ENCODE measurements at regions not wholly inside any gene's neighbourhood (a gene's known extent, or its start where the extent isn't known, plus 50 kb on each side); places are given as distances from the start of the nearest gene placed in this dataset.

DNA sequence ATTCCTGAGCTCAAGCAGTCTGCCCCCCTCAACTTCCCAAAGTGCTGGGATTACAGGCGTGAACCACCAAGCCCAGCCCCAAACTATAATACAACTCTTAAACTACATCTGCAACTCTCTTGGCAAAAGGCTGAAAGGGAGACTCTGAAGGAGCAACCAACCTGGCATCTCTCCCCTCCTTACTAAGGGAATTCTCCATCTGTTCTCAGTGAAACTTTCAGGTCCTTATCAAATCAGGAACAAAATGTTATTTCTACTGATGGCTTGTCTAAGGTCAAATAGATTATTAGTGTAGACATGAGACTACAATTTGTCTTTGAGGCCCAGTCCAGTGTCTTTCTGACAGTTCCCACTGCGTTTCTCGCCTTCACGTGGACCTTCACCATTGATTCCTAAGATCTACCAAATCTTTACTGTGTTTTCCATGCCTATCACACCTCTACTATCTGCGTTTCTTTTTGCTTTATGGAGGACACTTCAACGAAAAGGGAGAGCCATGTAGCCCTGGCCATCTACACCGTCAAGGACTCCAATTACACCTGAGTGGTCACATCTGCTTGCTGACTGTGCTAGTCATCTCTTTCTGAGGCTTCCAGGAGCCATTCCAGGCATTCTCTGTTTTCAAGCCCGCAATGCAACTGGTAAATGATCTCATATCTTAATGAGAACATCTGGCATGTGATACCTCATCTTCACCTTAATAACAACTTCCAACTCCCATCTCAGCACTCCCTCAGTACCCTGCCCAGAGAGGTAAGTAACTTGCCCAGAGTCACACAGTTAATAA lies 405.7 kb upstream of the CITED2 start:
- DNase-seq (ENCODE audit: insufficient read length, low spot score, missing footprints) = no peak
- Histone ChIP-seq H3K36me3 (ENCODE audit: insufficient read depth, low read length) (no peaks in the 10 kb centered on the region), H4K20me1 (ENCODE audit: insufficient read depth, low read length) (no peaks in the 10 kb centered on the region), H3K4me2 (ENCODE audit: insufficient read depth, low read length) (no peak overlapping the region), H3K4me1 (ENCODE audit: insufficient read depth, low read length) (peaks cover 5% of the 10 kb centered on the region), H3K79me2 (ENCODE audit: insufficient read depth, low read length) (no peaks in the 10 kb centered on the region), H2AFZ (ENCODE audit: low read length) (no peak overlapping the region), H3K27me3 (ENCODE audit: insufficient read depth, low read length) (no peaks in the 10 kb centered on the region), H3K4me3 (ENCODE audit: insufficient read depth, low read length) (no peak overlapping the region), H3K27ac (ENCODE audit: low read depth, low read length) (no peak overlapping the region), H3K9me3 (ENCODE audit: low read depth, low read length) (peaks cover 5% of the 10 kb centered on the region)
- TF ChIP-seq, protein P1, sequence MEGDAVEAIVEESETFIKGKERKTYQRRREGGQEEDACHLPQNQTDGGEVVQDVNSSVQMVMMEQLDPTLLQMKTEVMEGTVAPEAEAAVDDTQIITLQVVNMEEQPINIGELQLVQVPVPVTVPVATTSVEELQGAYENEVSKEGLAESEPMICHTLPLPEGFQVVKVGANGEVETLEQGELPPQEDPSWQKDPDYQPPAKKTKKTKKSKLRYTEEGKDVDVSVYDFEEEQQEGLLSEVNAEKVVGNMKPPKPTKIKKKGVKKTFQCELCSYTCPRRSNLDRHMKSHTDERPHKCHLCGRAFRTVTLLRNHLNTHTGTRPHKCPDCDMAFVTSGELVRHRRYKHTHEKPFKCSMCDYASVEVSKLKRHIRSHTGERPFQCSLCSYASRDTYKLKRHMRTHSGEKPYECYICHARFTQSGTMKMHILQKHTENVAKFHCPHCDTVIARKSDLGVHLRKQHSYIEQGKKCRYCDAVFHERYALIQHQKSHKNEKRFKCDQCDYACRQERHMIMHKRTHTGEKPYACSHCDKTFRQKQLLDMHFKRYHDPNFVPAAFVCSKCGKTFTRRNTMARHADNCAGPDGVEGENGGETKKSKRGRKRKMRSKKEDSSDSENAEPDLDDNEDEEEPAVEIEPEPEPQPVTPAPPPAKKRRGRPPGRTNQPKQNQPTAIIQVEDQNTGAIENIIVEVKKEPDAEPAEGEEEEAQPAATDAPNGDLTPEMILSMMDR (IDR thresholded peaks at IDR 0.05; ENCODE audit: extremely low read depth, low read depth, low read length) = no peak

DNA sequence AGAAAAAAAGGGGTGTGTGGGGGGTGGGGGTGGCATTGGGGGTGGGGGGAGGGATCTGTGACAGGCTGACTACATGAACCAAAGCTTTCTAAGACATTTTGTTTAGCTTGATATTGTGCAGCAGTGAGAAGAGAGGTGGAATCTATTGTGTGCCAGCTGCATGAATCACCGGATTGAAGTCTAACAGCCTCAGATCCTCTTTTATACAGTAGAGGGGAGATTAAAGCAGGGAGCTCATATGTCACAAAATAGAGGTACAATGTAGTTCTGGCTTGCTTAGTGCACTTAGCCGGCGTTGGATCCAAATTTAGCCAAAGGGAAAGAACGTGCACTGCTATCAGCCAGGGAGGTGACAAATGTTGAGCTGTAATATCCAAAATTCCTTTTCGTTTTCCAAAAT lies 404.2 kb upstream of the CITED2 start:
- Histone ChIP-seq H3K27me3 (ENCODE audit: insufficient read depth, low read length) (no peaks in the 10 kb centered on the region), H4K20me1 (ENCODE audit: insufficient read depth, low read length) (no peaks in the 10 kb centered on the region), H3K4me1 (ENCODE audit: insufficient read depth, low read length) (peaks cover 5% of the 10 kb centered on the region), H3K4me3 (ENCODE audit: insufficient read depth, low read length) (no peak overlapping the region), H3K9me3 (ENCODE audit: low read depth, low read length) (no peaks in the 10 kb centered on the region), H3K79me2 (ENCODE audit: insufficient read depth, low read length) (no peaks in the 10 kb centered on the region), H3K4me2 (ENCODE audit: insufficient read depth, low read length) (no peak overlapping the region), H3K36me3 (ENCODE audit: insufficient read depth, low read length) (no peaks in the 10 kb centered on the region), H2AFZ (ENCODE audit: low read length) (no peak overlapping the region), H3K27ac (ENCODE audit: low read depth, low read length) (no peak overlapping the region)
- DNase-seq (ENCODE audit: insufficient read length, low spot score, missing footprints) = peak; percentile 62
- TF ChIP-seq, protein P1 (IDR thresholded peaks at IDR 0.05; ENCODE audit: extremely low read depth, low read depth, low read length) = no peak

DNA sequence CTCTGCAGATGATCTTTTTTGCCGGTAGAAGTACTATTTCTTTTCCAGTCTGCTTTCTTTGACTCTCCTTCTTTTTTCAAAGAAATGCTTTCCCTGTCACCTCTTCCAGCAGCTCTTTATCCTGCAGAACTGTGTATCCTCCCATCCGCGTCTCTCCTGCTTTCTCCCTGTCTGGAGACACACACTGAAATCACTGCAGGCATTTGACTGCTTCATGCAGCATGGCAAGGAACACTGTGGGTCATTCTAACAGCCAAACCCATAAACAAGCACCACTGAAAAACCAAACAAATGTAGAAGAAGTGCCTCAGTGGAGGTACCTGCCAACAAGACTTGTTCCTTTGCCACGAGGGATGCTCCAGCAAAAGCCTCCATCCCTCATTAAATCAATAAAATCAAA lies 403.7 kb upstream of the CITED2 start:
- Histone ChIP-seq H3K4me1 (ENCODE audit: insufficient read depth, low read length) (peaks cover 5% of the 10 kb centered on the region), H3K9me3 (ENCODE audit: low read depth, low read length) (no peaks in the 10 kb centered on the region), H3K36me3 (ENCODE audit: insufficient read depth, low read length) (no peaks in the 10 kb centered on the region), H3K27ac (ENCODE audit: low read depth, low read length) (no peak overlapping the region), H3K27me3 (ENCODE audit: insufficient read depth, low read length) (no peaks in the 10 kb centered on the region), H3K4me2 (ENCODE audit: insufficient read depth, low read length) (no peak overlapping the region), H2AFZ (ENCODE audit: low read length) (peak overlapping the region; percentile 20), H3K79me2 (ENCODE audit: insufficient read depth, low read length) (no peaks in the 10 kb centered on the region), H3K4me3 (ENCODE audit: insufficient read depth, low read length) (no peak overlapping the region), H4K20me1 (ENCODE audit: insufficient read depth, low read length) (no peaks in the 10 kb centered on the region)
- TF ChIP-seq, protein P1 (IDR thresholded peaks at IDR 0.05; ENCODE audit: extremely low read depth, low read depth, low read length) = no peak
- no peak for DNase-seq (ENCODE audit: insufficient read length, low spot score, missing footprints)

DNA sequence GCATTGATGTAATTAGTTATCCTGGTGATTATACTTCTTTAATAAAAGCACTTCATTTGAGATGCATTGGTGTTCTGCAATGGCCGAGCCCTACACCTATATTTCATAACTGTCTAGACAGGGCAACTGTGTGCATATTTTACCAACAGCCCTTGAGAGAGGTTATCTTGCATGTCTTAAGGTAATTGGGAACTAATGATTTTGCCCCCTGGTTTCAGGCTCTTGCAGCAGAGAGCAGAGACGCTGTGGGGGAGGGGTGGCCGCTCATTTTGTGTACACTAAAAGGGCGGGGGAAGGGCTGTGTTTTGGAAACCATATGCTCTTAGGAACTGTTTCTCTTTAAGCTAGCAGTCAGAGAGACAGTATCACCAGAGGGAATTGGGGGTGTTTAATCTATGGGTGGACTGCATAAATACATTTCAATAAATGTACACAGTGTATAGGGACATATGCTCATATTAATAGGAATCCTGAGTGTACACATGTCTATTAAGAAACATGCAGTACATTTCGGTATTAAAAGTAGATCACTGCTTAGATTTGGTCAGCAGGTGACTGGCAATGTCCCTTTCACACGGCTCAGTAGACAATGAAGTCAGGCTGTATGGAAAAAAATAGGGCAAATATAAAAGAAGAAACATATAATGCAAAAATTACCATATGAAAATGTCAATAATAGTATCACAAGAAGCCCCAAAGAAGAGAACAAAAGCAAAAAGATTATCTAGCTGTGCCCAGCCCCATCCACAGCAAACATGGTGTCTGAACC lies 402.9 kb upstream of the CITED2 start:
- peaks cover 5% of the 10 kb centered on the region for H3K4me1 ChIP-seq (ENCODE audit: insufficient read depth, low read length)
- no peaks in the 10 kb centered on the region for H3K27me3 ChIP-seq (ENCODE audit: insufficient read depth, low read length)
- H3K27ac ChIP-seq (ENCODE audit: low read depth, low read length) = no peak overlapping the region
- no peaks in the 10 kb centered on the region for H3K9me3 ChIP-seq (ENCODE audit: low read depth, low read length)
- H3K4me2 ChIP-seq (ENCODE audit: insufficient read depth, low read length) = no peak overlapping the region
- H4K20me1 ChIP-seq (ENCODE audit: insufficient read depth, low read length) = no peaks in the 10 kb centered on the region
- TF ChIP-seq, protein P1 (IDR thresholded peaks at IDR 0.05; ENCODE audit: extremely low read depth, low read depth, low read length) = no peak
- H3K4me3 ChIP-seq (ENCODE audit: insufficient read depth, low read length) = no peak overlapping the region
- H3K79me2 ChIP-seq (ENCODE audit: insufficient read depth, low read length) = no peaks in the 10 kb centered on the region
- H3K36me3 ChIP-seq (ENCODE audit: insufficient read depth, low read length) = no peaks in the 10 kb centered on the region
- H2AFZ ChIP-seq (ENCODE audit: low read length) = no peak overlapping the region
- DNase-seq (ENCODE audit: insufficient read length, low spot score, missing footprints) = no peak
